OCI-LY3 (cell line): ENCODE measurements at regions not wholly inside any gene's neighbourhood (a gene's known extent, or its start where the extent isn't known, plus 50 kb on each side); places are given as distances from the start of the nearest gene placed in this dataset.

ENCODE experiments used
- CTCF ChIP-seq: fragments of 200-600, 300-600 bp; sonication (generic); IDR thresholded peaks from 2 replicates; pipeline ENCODE4 v1.5.1; 2014; ENCODE audit warnings: antibody characterized with exemption, low read length, low read depth
- EZH2phosphoT487 ChIP-seq: fragments of 200-600 bp; shearing (Covaris generic); IDR thresholded peaks from 2 replicates; pipeline ENCODE4 v1.6.1; 2018; ENCODE audit warnings: antibody characterized with exemption, mixed run types, low read depth

GRCh38 chr9:26166537-26166936 lies 488.3 kb upstream of the TUSC1 start:
- TF ChIP-seq CTCF (no peak), EZH2phosphoT487 (no peak)
